GM12878 (cell line): ENCODE measurements at regions not wholly inside any gene's neighbourhood (a gene's known extent, or its start where the extent isn't known, plus 50 kb on each side); places are given as distances from the start of the nearest gene placed in this dataset.
"Not testable (repeated sequence)": the region's sequence is repeated elsewhere in the genome, so short reads cannot be mapped to it uniquely, and the experiment has no call there.

Experiments used
- ATAC-seq: fragments of 200-7000 bp; cut with Tn5 transposase; 3 replicates; pipeline ENCODE4 v1.9.1; 2020; ENCODE audit warnings: mild to moderate bottlenecking, moderate library complexity
- BruUV-seq: library from RNA; stranded (reverse); fragments of 400-500 nt; replicated peaks from 2 replicates; lab custom pipeline; 2021; lab: Mats Ljungman, UMichigan
- CTCF ChIA-PET: fragments of 300-600 bp; sonication (Branson Sonifier 250); formaldehyde crosslinking; extraction: SDS; loops from one replicate; lab custom pipeline; 2021; ENCODE audit warnings: inconsistent platforms; lab: Yijun Ruan, JAX
- POLR2A ChIA-PET: fragments of 350-600 bp; formaldehyde crosslinking; extraction: SDS; loops from one replicate; lab custom pipeline; 2021; ENCODE audit warnings: inconsistent platforms; lab: Charles Lee
- RAD21 ChIA-PET: fragments of 300-600 bp; sonication (Branson Sonifier 250); formaldehyde crosslinking; loops from one replicate; lab custom pipeline; 2023; ENCODE audit warnings: antibody characterized with exemption; ENCODE audit not compliant: unreplicated experiment; lab: Charles Lee
- SMC1A ChIA-PET: fragments of 300-600 bp; sonication (Branson Sonifier 250); formaldehyde crosslinking; loops from one replicate; lab custom pipeline; 2023; ENCODE audit not compliant: unreplicated experiment, uncharacterized antibody; lab: Charles Lee
- DNase-seq: peaks from one replicate; pipeline ENCODE4 v3.0.0-alpha.2; 2011; ENCODE audit warnings: low read depth, low spot score
- FAIRE-seq: peaks from 3 replicates; lab custom pipeline; 2011; peaks lifted over from hg19 to GRCh38; lab: Jason Lieb, UNC
- H2AFZ ChIP-seq: 2 replicates; pipeline ENCODE4 v1.6.0; 2011; ENCODE audit warnings: low read depth, low read length, control low read depth; ENCODE audit not compliant: control insufficient read depth
- H3K27ac ChIP-seq: 2 replicates; pipeline ENCODE4 v1.5.1; 2011; ENCODE audit warnings: control low read depth; ENCODE audit not compliant: control insufficient read depth, insufficient read depth
- H3K27me3 ChIP-seq, 2 experiments: replicated peaks in 1 of 2; 2 replicates each; pipeline versions ENCODE4 v1.6.0 to v1.6.1; 2011; ENCODE audit warnings: low read length in 1 of 2; ENCODE audit not compliant: control insufficient read depth in 2 of 2, insufficient read depth in 2 of 2
- H3K36me3 ChIP-seq, 2 experiments: 2 replicates each; pipeline ENCODE4 v1.5.1; 2011; ENCODE audit warnings: low read length in 1 of 2; ENCODE audit not compliant: control insufficient read depth in 2 of 2, insufficient read depth in 2 of 2
- H3K4me1 ChIP-seq: 2 replicates; pipeline ENCODE4 v1.6.1; 2011; ENCODE audit warnings: mild to moderate bottlenecking, low read length, moderate library complexity, mixed read lengths; ENCODE audit not compliant: control insufficient read depth, insufficient read depth
- H3K4me2 ChIP-seq: 2 replicates; pipeline ENCODE4 v1.6.0; 2011; ENCODE audit warnings: control low read depth; ENCODE audit not compliant: control insufficient read depth, insufficient read depth
- H3K4me3 ChIP-seq: fragments of 200-600 bp; sonication (generic); 2 replicates; pipeline ENCODE4 v1.5.1; 2016
- H3K79me2 ChIP-seq: 2 replicates; pipeline ENCODE4 v1.6.0; 2011; ENCODE audit warnings: low read length; ENCODE audit not compliant: control insufficient read depth, insufficient read depth
- H3K9ac ChIP-seq: 2 replicates; pipeline ENCODE4 v1.8.0; 2011; ENCODE audit warnings: low read length, control low read depth, mixed read lengths; ENCODE audit not compliant: control insufficient read depth, insufficient read depth
- H3K9me3 ChIP-seq: replicated peaks from 3 replicates; pipeline ENCODE4 v1.5.1; 2011; ENCODE audit warnings: mild to moderate bottlenecking, low read length; ENCODE audit not compliant: control insufficient read depth, insufficient read depth
- H4K20me1 ChIP-seq: 2 replicates; pipeline ENCODE4 v1.6.0; 2011; ENCODE audit not compliant: control insufficient read depth, insufficient read depth
- CTCF ChIP-seq, 3 experiments: IDR thresholded peaks in 2 of 3; conservative IDR thresholded peaks in 1 of 3; 2 replicates each; pipeline ENCODE4 v1.5.1; 2011; ENCODE audit warnings: low read depth in 3 of 3, low read length in 3 of 3, mild to moderate bottlenecking in 3 of 3, control low read depth in 2 of 3, moderate library complexity in 2 of 3, inconsistent platforms in 1 of 3, mixed read lengths in 1 of 3; ENCODE audit not compliant: control insufficient read depth in 2 of 3, insufficient read depth in 1 of 3; ENCODE audit errors: extremely low read depth in 1 of 3
- RAD21 ChIP-seq: IDR thresholded peaks from 2 replicates; pipeline ENCODE4 v1.6.1; 2011; ENCODE audit warnings: mild to moderate bottlenecking, low read depth, low read length, moderate library complexity; ENCODE audit not compliant: insufficient read depth
- SRF ChIP-seq, 2 experiments: IDR thresholded peaks; 2 replicates each; pipeline ENCODE4 v1.6.1; 2011; ENCODE audit warnings: low read depth in 2 of 2, low read length in 2 of 2, mild to moderate bottlenecking in 1 of 2, moderate library complexity in 1 of 2
- STAT3 ChIP-seq: IDR thresholded peaks from 2 replicates; pipeline ENCODE4 v1.6.1; 2011; ENCODE audit warnings: low read depth, low read length, improper control_type of control experiment
- WGBS: methylation state at CpG from one replicate; pipeline ENCODE4 v1.1.6; 2016; ENCODE audit warnings: low lambda C conversion rate; ENCODE audit not compliant: insufficient replicate concordance, insufficient coverage; ENCODE audit errors: missing lambda C conversion rate; 5-methylcytosine and 5-hydroxymethylcytosine counted together
- in situ Hi-C: fragments of 300-500 bp; cut with MboI; formaldehyde crosslinking; loops from 9 replicates; pipeline ENCODE4 v1.14.3; 2018; ENCODE audit warnings: mixed read lengths
- intact Hi-C: fragments of 100-400 bp; cut with micrococcal nuclease; formaldehyde crosslinking; loops from one replicate; pipeline ENCODE4 v1.14.2; 2022; ENCODE audit not compliant: unreplicated experiment

- 15% methylated on average over 3 of the region's 3 CpGs for WGBS
- BruUV-seq, result no TSS peak
- ATAC-seq, result peak; percentile 76
- ChIA-PET SMC1A (interaction anchor here (0.6 to 1.0 kb wide), 2 partner anchors 18 to 892 kb away, joined by 3 to 6 read pairs; no protein-coding TSS in a partner anchor), POLR2A (no interaction called here), RAD21 (interaction anchor here (1.3 kb wide), 1 partner anchor 218 kb away, joined by 3 read pairs; no protein-coding TSS in a partner anchor), CTCF (interaction anchor here (1.0 to 1.1 kb wide), 2 partner anchors 27 to 217 kb away, joined by 3 to 5 read pairs; no protein-coding TSS in a partner anchor)
- H3K36me3 ChIP-seq, result no peaks in the 10 kb centered on the region
- peak; percentile 36 for DNase-seq
- intact Hi-C loops (loop anchor here (1.0 kb wide), 2 partner anchors 119 to 218 kb away; no protein-coding TSS in a partner anchor), in situ Hi-C loops (no loop called here)
- no peaks in the 10 kb centered on the region for H3K27me3 ChIP-seq
- H3K27ac ChIP-seq, result no peak overlapping the region
- no peaks in the 10 kb centered on the region for H3K79me2 ChIP-seq
- H3K4me3 ChIP-seq, result no peak overlapping the region
- no peak overlapping the region for H2AFZ ChIP-seq
- H3K9ac ChIP-seq, result no peak overlapping the region
- TF ChIP-seq CTCF (IDR thresholded peaks at IDR 0.05 in 2 of 3, conservative IDR thresholded peaks at IDR 0.05 in 1 of 3; ENCODE audit: control insufficient read depth in 2 of 3, extremely low read depth in 1 of 3, insufficient read depth in 1 of 3, low read depth in 3 of 3, low read length in 3 of 3), result 0 out of 6 replicates have a peak, but pooled peaks of 1 of the 3 experiments have one; percentile 10
- TF ChIP-seq RAD21, result peak; percentile 37; the same call in 1 of the 2 replicates
- TF ChIP-seq SRF (IDR thresholded peaks at IDR 0.05; ENCODE audit: low read depth in 2 of 2, low read length in 2 of 2), result 0 out of 4 replicates have a peak, but pooled peaks of 1 of the 2 experiments have one; percentile 6
- TF ChIP-seq STAT3, result no peak
- H3K4me2 ChIP-seq, result no peak overlapping the region; the same call in 1 of the 2 replicates
- no peaks in the 10 kb centered on the region for H4K20me1 ChIP-seq
- H3K4me1 ChIP-seq, result peaks cover 10% of the 10 kb centered on the region
- peak; percentile 52 for FAIRE-seq
- H3K9me3 ChIP-seq, result no peaks in the 10 kb centered on the region
Measured at GRCh38 chr5:72584466-72584865, 77.3 kb upstream of the ZNF366 start.

GRCh38 chr5:72579290-72579689 is 72.1 kb upstream of the ZNF366 start:
- H3K27ac ChIP-seq, H3K79me2 ChIP-seq, in situ Hi-C loops, RAD21 ChIA-PET, H3K4me3 ChIP-seq, H3K36me3 ChIP-seq, POLR2A ChIA-PET, H3K9ac ChIP-seq, BruUV-seq, intact Hi-C loops, DNase-seq, H2AFZ ChIP-seq, H3K9me3 ChIP-seq, ATAC-seq, FAIRE-seq, H3K27me3 ChIP-seq, H3K4me1 ChIP-seq, H3K4me2 ChIP-seq, H4K20me1 ChIP-seq: not testable (repeated sequence)
- CTCF ChIA-PET, result interaction anchor here (1.7 kb wide), 1 partner anchor 32 kb away, joined by 3 read pairs; no protein-coding TSS in a partner anchor
- 4% methylated on average over 2 of the region's 2 CpGs for WGBS
- SMC1A ChIA-PET, result interaction anchor here (1.2 kb wide), 1 partner anchor 40 kb away, joined by 3 read pairs; no protein-coding TSS in a partner anchor
